ENCODE measurements at regions not wholly inside any gene's neighbourhood (a gene's known extent, or its start where the extent isn't known, plus 50 kb on each side); places are given as distances from the start of the nearest gene placed in this dataset.

DNA sequence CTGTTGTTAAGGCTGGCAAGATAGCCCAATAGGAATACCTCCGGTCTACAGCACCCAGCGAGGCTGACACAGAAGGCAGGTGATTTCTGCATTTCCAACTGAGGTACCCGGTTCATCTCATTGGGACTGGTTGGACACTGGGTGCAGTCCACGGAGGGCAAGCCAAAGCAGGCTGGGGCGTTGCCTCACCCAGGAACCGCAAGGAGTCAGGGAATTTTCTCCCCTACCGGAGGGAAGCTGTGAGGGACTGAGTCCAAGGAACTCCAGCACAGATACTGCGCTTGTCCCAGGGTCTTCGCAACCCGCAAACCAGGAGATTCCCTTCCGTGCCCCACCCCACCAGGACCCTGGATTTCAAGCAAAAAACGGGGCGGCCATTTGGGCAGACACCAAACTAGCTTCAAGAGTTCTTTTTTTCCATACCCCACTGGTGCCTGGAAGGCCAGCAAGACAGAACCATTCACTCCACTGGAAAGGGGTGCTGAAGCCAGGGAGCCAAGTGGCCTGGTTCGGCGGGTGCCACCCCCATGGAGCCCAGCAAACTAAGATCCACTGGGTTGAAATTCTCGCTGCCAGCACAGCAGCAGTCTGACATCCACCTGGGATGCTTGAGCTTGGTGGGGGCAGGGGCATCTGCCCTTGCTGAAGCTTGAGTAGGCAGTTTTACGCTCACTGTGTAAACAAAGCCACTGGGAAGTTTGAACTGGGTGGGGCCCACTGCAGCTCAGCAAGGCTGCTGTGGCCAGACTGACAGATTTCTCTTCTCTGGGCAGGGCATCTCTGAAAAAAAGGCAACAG, 647.2 kb downstream of the BNC2 start:
- TF ChIP-seq, protein P1, sequence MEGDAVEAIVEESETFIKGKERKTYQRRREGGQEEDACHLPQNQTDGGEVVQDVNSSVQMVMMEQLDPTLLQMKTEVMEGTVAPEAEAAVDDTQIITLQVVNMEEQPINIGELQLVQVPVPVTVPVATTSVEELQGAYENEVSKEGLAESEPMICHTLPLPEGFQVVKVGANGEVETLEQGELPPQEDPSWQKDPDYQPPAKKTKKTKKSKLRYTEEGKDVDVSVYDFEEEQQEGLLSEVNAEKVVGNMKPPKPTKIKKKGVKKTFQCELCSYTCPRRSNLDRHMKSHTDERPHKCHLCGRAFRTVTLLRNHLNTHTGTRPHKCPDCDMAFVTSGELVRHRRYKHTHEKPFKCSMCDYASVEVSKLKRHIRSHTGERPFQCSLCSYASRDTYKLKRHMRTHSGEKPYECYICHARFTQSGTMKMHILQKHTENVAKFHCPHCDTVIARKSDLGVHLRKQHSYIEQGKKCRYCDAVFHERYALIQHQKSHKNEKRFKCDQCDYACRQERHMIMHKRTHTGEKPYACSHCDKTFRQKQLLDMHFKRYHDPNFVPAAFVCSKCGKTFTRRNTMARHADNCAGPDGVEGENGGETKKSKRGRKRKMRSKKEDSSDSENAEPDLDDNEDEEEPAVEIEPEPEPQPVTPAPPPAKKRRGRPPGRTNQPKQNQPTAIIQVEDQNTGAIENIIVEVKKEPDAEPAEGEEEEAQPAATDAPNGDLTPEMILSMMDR (IDR thresholded peaks at IDR 0.05; ENCODE audit: extremely low read depth, missing control alignments), result no peak
- DNase-seq (ENCODE audit: low spot score), result no peak

DNA sequence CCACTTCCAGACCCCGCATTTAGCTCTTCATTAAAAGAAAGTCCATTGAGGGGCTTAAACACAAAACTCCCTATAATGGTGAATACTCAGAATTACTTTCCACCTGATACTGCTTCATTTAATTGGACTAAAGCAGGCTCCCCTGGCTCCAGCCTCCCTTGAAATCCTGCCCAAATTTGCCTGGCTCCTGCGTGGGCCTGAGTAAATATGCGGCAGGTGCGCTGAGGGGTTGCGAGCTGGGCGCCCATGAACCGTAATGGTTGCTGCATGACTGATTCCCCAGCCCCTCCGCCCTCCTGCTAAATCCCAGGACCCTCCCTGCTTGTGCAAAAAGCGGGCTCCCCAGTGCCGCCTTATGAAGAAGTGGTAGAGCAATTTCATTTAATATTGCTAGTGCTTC, 639.7 kb downstream of the BNC2 start:
- DNase-seq (ENCODE audit: low spot score), result no peak
- TF ChIP-seq, protein P1 (IDR thresholded peaks at IDR 0.05; ENCODE audit: extremely low read depth, missing control alignments), result no peak

- no peak for DNase-seq (ENCODE audit: low spot score)
- TF ChIP-seq, protein P1 (IDR thresholded peaks at IDR 0.05; ENCODE audit: extremely low read depth, missing control alignments), result no peak
These were observed 634.2 kb downstream of the BNC2 start for GRCh38 chr9:16236311-16236710.

GRCh38 chr9:16236882-16237281, 633.6 kb downstream of the BNC2 start:
- no peak for DNase-seq (ENCODE audit: low spot score)
- TF ChIP-seq, protein P1 (IDR thresholded peaks at IDR 0.05; ENCODE audit: extremely low read depth, missing control alignments), result no peak

- DNase-seq (ENCODE audit: low spot score), result no peak
These were observed 631.8 kb downstream of the BNC2 start for GRCh38 chr9:16238623-16239138.

DNA sequence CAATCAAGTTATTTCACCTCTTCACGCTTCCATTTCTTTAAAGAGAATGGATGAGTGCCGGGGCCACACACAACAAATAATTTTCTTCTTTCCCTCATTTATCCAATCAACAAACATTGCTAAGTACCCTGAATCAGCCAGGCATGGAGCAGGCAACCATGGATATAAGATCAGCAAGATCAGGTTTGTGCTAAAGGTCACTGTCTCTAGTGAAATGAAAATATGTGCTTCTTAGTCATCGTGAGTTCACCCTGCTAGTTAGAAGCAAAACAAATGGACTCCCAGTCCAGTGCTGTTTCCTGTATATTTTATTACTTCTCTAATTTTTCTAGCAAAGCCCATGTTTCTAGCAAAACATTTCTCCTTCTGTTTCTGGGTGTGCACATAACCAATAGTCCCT, 629.2 kb downstream of the BNC2 start:
- TF ChIP-seq, protein P1 (IDR thresholded peaks at IDR 0.05; ENCODE audit: extremely low read depth, missing control alignments), result no peak
- no peak for DNase-seq (ENCODE audit: low spot score)

More at GRCh38 chr9:16238623-16239138, 631.8 kb downstream of the BNC2 start:
- TF ChIP-seq, protein P1 (IDR thresholded peaks at IDR 0.05; ENCODE audit: extremely low read depth, missing control alignments), result no peak

- TF ChIP-seq, protein P1 (IDR thresholded peaks at IDR 0.05; ENCODE audit: extremely low read depth, missing control alignments), result no peak
- DNase-seq (ENCODE audit: low spot score), result no peak
These were observed 626.7 kb downstream of the BNC2 start for GRCh38 chr9:16243798-16244197.

All from GM20000 (cell line).